ENCODE measurements at regions not wholly inside any gene's neighbourhood (a gene's known extent, or its start where the extent isn't known, plus 50 kb on each side); places are given as distances from the start of the nearest gene placed in this dataset.

DNA sequence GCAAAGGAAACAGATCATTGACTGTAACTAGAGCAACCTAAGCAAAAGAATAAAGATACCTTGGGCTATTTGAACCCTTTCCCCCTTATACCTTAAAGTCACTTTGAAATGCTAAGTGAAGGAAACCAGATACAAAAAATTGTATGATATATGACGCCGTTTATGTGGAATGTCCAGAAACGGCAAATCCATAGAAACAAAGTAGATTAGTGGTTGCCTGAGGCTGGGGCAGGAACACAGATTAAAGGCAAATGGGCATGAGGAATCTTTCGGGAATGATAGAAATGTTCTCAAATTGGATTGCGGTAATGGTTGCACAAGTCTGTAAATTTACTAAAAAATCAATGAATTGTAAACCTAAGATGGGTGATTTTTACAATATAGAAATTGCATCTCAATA is 160.1 kb upstream of the CCDC54 start:
- intact Hi-C loops (cut with DNase I) = no loop called here
- Histone ChIP-seq H3K27ac (replicated peaks in 1 of 4) (no peak overlapping the region), H3K9me3 (no peaks in the 10 kb centered on the region), H3K4me1 (peaks cover 9 to 13% (median 13%) of the 10 kb centered on the region in 4 donors), H3K36me3 (no peaks in the 10 kb centered on the region), H3K4me3 (no peak overlapping the region), H3K27me3 (no peaks in the 10 kb centered on the region)
- 87% methylated on average over 5 of the region's 5 CpGs for WGBS
- DNase-seq (ENCODE audit: extremely low spot score) = no peak
- TF ChIP-seq POLR2A (IDR thresholded peaks at IDR 0.05; ENCODE audit: low read depth) (no peak), CTCF (IDR thresholded peaks at IDR 0.05) (no peak), EP300 (IDR thresholded peaks at IDR 0.05) (no peak), POLR2AphosphoS5 (IDR thresholded peaks at IDR 0.05) (no peak)

DNA sequence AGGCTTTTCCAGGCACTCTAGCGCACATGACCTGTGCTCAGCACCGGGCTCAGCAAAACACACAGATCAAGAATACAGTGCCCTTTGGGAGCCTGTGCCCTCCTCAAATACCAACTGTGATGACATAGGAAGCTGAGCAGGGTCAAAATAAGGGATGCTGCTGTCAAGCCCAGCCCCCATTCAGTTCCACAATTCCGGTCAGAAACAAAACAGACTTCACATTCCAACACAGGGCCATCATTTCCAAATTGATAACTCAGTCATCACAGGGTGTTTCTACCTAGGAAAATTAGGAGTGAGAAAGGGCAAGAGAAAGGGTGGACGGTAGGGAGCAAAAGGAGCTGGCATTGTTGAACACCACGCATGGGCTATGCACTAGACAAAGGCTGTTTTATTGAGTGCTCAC is 158.4 kb upstream of the CCDC54 start:
- Histone ChIP-seq H3K9me3 (no peaks in the 10 kb centered on the region), H3K36me3 (no peaks in the 10 kb centered on the region), H3K4me3 (no peak overlapping the region), H3K4me1 (no peaks in the 10 kb centered on the region), H3K27me3 (no peaks in the 10 kb centered on the region), H3K27ac (replicated peaks in 1 of 4) (no peak overlapping the region)
- DNase-seq (ENCODE audit: extremely low spot score) = no peak
- WGBS = 86% methylated on average over 5 of the region's 5 CpGs
- intact Hi-C loops (cut with DNase I) = no loop called here
- no peak for TF ChIP-seq EP300 (IDR thresholded peaks at IDR 0.05)
- TF ChIP-seq POLR2A (IDR thresholded peaks at IDR 0.05; ENCODE audit: low read depth) = no peak
- TF ChIP-seq CTCF (IDR thresholded peaks at IDR 0.05) = no peak
- TF ChIP-seq POLR2AphosphoS5 (IDR thresholded peaks at IDR 0.05) = no peak

DNA sequence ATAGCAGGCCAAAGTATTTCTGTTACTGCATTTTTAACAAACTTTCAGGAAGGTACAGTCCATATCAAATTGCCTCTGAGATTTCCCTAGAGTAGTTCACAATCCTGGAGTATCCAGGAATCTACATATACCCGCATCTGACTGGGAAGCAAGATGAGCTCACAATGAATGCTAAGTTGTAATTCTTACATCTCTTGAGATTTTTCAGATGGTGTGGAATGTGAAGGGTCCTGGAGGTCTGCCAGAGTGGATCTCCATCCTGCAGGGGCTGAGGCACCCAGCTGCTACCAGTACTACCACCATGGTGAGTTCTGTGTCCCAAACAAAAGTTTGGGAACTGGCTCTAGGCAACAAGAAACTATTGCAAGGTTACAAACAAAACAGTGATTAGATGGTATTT is 156.7 kb upstream of the CCDC54 start:
- H3K27ac ChIP-seq (replicated peaks in 1 of 4) = no peak overlapping the region
- no peak overlapping the region for H3K4me3 ChIP-seq
- WGBS = 93% methylated on average over 1 of the region's 1 CpG
- H3K27me3 ChIP-seq = no peaks in the 10 kb centered on the region
- H3K4me1 ChIP-seq = no peaks in the 10 kb centered on the region
- no peaks in the 10 kb centered on the region for H3K9me3 ChIP-seq
- no peak for DNase-seq (ENCODE audit: extremely low spot score)
- TF ChIP-seq CTCF (IDR thresholded peaks at IDR 0.05) (no peak), POLR2A (IDR thresholded peaks at IDR 0.05; ENCODE audit: low read depth) (no peak), EP300 (IDR thresholded peaks at IDR 0.05) (no peak), POLR2AphosphoS5 (IDR thresholded peaks at IDR 0.05) (no peak)
- H3K36me3 ChIP-seq = no peaks in the 10 kb centered on the region
- intact Hi-C loops (cut with DNase I) = no loop called here

GRCh38 chr3:107221856-107222255 is 155.4 kb upstream of the CCDC54 start:
- WGBS = 92% methylated on average over 2 of the region's 2 CpGs
- TF ChIP-seq CTCF (IDR thresholded peaks at IDR 0.05) (no peak), POLR2A (IDR thresholded peaks at IDR 0.05; ENCODE audit: low read depth) (no peak), POLR2AphosphoS5 (IDR thresholded peaks at IDR 0.05) (no peak), EP300 (IDR thresholded peaks at IDR 0.05) (no peak)
- intact Hi-C loops (cut with DNase I) = no loop called here
- no peak for DNase-seq (ENCODE audit: extremely low spot score)
- Histone ChIP-seq H3K9me3 (no peaks in the 10 kb centered on the region), H3K4me3 (no peak overlapping the region), H3K27ac (replicated peaks in 1 of 4) (no peak overlapping the region), H3K27me3 (no peaks in the 10 kb centered on the region), H3K36me3 (no peaks in the 10 kb centered on the region), H3K4me1 (no peaks in the 10 kb centered on the region)

GRCh38 chr3:107222907-107223306 is 154.3 kb upstream of the CCDC54 start:
- TF ChIP-seq CTCF (IDR thresholded peaks at IDR 0.05) = no peak
- no peak for TF ChIP-seq EP300 (IDR thresholded peaks at IDR 0.05)
- no peak for TF ChIP-seq POLR2AphosphoS5 (IDR thresholded peaks at IDR 0.05)
- no peak for TF ChIP-seq POLR2A (IDR thresholded peaks at IDR 0.05; ENCODE audit: low read depth)
- intact Hi-C loops (cut with DNase I) = no loop called here
- H3K9me3 ChIP-seq = no peaks in the 10 kb centered on the region
- H3K4me1 ChIP-seq = no peaks in the 10 kb centered on the region
- H3K4me3 ChIP-seq = no peak overlapping the region
- no peak overlapping the region for H3K27ac ChIP-seq (replicated peaks in 1 of 4)
- H3K36me3 ChIP-seq = no peaks in the 10 kb centered on the region
- H3K27me3 ChIP-seq = no peaks in the 10 kb centered on the region
- no peak for DNase-seq (ENCODE audit: extremely low spot score)
- WGBS = 78% methylated on average over 4 of the region's 4 CpGs

All from esophagus muscularis mucosa (tissue), 4 donors.